Heart left ventricle (tissue), 13 donors: ENCODE measurements at regions not wholly inside any gene's neighbourhood (a gene's known extent, or its start where the extent isn't known, plus 50 kb on each side); places are given as distances from the start of the nearest gene placed in this dataset.

Experiments used
- POLR2A ChIP-seq, 2 donors: fragments of 450-650 bp; IDR thresholded peaks; one replicate each; pipeline ENCODE4 v1.6.1; 2017; ENCODE audit warnings: antibody characterized with exemption in 2 of 2, mild to moderate bottlenecking in 2 of 2, moderate library complexity in 2 of 2
- TF ChIP-seq, protein P1 (sequence below), 12 donors: fragments of 200-600 bp; sonication (generic) in 4 of 12; IDR thresholded peaks; one replicate each; pipeline versions ENCODE4 v1.5.0 to v1.8.0; 2018 to 2022; ENCODE audit warnings: antibody characterized with exemption in 12 of 12, mild to moderate bottlenecking in 5 of 12
- donor health status: ischemic (EF 13 %, LVEDD 7.1; RV severe dilation, severe dysfunction).
- donor health status: DM: no; HTN: yes; CAD: no.
- donor health status: DM: no; HTN: no; CAD: no.
- donor health status: ischemic (EF 25% LVEDD 6.9; RV normal size, moderate dysfunction).
- donor health status: ischemic (EF 25% LVEDD 5.7; RV mildly dilated, moderate dysfunction).
- donor health status: ischemic (EF 35%, LVEDD 5.7; RV mildly dilated, moderate dysfunction).
- donor health status: nonischemic (EF 11% LVEDD 7.7; RV severe dilation, severe dysfunction).
- donor health status: DM: yes; HTN: yes; CAD: no.
- donor health status: PGD.
- donor health status: ischemic (EF 29% LVEDD 5.4; RV normal size, mild dysfunction).
- donor health status: nonischemic (EF 23%, LVEDD 6.1; RV moderate dilation, normal function).

DNA sequence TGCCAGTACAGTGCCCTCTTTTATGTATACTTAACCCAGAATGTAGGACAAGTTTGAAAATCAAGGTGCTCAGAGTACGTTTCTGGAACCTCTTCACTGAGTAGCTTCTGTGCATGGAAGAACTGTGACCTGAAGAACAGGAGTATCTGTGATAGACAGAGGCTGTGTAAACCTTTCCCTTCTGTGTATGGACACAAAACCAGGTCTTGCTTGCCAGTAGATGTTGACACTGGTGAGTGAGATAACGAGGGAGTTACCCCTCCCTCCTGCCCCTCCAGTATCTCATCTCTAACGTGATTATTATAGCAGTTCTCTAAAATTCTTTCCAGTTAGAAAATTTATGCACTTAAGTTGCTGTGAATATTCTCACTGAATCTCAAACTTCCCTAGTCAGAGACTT lies 170.8 kb downstream of the RPL10L start:
- no peak for TF ChIP-seq POLR2A (IDR thresholded peaks at IDR 0.05)
- TF ChIP-seq, protein P1, sequence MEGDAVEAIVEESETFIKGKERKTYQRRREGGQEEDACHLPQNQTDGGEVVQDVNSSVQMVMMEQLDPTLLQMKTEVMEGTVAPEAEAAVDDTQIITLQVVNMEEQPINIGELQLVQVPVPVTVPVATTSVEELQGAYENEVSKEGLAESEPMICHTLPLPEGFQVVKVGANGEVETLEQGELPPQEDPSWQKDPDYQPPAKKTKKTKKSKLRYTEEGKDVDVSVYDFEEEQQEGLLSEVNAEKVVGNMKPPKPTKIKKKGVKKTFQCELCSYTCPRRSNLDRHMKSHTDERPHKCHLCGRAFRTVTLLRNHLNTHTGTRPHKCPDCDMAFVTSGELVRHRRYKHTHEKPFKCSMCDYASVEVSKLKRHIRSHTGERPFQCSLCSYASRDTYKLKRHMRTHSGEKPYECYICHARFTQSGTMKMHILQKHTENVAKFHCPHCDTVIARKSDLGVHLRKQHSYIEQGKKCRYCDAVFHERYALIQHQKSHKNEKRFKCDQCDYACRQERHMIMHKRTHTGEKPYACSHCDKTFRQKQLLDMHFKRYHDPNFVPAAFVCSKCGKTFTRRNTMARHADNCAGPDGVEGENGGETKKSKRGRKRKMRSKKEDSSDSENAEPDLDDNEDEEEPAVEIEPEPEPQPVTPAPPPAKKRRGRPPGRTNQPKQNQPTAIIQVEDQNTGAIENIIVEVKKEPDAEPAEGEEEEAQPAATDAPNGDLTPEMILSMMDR (IDR thresholded peaks at IDR 0.05) = no peak
